Karpas-422 (cell line): ENCODE measurements at regions not wholly inside any gene's neighbourhood (a gene's known extent, or its start where the extent isn't known, plus 50 kb on each side); places are given as distances from the start of the nearest gene placed in this dataset.

Experiments used
- DNase-seq: peaks from one replicate; pipeline ENCODE4 v3.0.0-alpha.2; 2015
- H2AFZ ChIP-seq: fragments of 200-600 bp; sonication (generic); 2 replicates; pipeline ENCODE4 v1.6.1; 2014; ENCODE audit warnings: antibody characterized with exemption, low read length, mixed read lengths
- H3K27ac ChIP-seq: fragments of 200-600 bp; sonication (generic); 2 replicates; pipeline ENCODE4 v1.5.1; 2014; ENCODE audit warnings: mild to moderate bottlenecking, low read length, moderate library complexity
- H3K27me3 ChIP-seq: fragments of 200-600 bp; sonication (generic); 2 replicates; pipeline ENCODE4 v1.6.1; 2014; ENCODE audit warnings: low read length, mixed read lengths
- H3K36me3 ChIP-seq: fragments of 200-600 bp; sonication (generic); 2 replicates; pipeline ENCODE4 v1.6.1; 2014; ENCODE audit warnings: low read length, mixed read lengths; ENCODE audit not compliant: insufficient read depth
- H3K4me1 ChIP-seq: fragments of 200-600 bp; sonication (generic); 2 replicates; pipeline ENCODE4 v1.6.1; 2014; ENCODE audit warnings: mild to moderate bottlenecking, low read length, mixed read lengths
- H3K4me2 ChIP-seq: fragments of 200-600 bp; sonication (generic); 2 replicates; pipeline ENCODE4 v1.6.1; 2014; ENCODE audit warnings: low read length, low read depth, mild to moderate bottlenecking; ENCODE audit not compliant: poor library complexity, severe bottlenecking
- H3K4me3 ChIP-seq: fragments of 200-600 bp; sonication (generic); 2 replicates; pipeline ENCODE4 v1.5.1; 2014; ENCODE audit warnings: mild to moderate bottlenecking, antibody characterized with exemption, low read length, mixed read lengths
- H3K79me2 ChIP-seq: fragments of 200-600 bp; sonication (generic); 2 replicates; pipeline ENCODE4 v1.6.1; 2014; ENCODE audit warnings: mild to moderate bottlenecking, low read length, mixed read lengths
- H3K9ac ChIP-seq: fragments of 200-600 bp; sonication (generic); 2 replicates; pipeline ENCODE4 v1.6.0; 2014; ENCODE audit warnings: low read length
- H3K9me2 ChIP-seq: fragments of 200-600 bp; sonication (generic), shearing (Covaris generic); replicated peaks from 2 replicates; pipeline ENCODE4 v1.6.0; 2014; ENCODE audit warnings: mild to moderate bottlenecking, low read length, moderate library complexity; ENCODE audit not compliant: insufficient read depth
- H3K9me3 ChIP-seq: fragments of 300-700, 200-600 bp; sonication (generic); 2 replicates; pipeline ENCODE4 v1.6.1; 2014; ENCODE audit warnings: low read length, mixed read lengths
- H4K20me1 ChIP-seq: fragments of 200-600 bp; sonication (generic); 2 replicates; pipeline ENCODE4 v1.6.1; 2014; ENCODE audit warnings: mild to moderate bottlenecking, antibody characterized with exemption, low read length, low read depth; ENCODE audit not compliant: insufficient read depth

DNA sequence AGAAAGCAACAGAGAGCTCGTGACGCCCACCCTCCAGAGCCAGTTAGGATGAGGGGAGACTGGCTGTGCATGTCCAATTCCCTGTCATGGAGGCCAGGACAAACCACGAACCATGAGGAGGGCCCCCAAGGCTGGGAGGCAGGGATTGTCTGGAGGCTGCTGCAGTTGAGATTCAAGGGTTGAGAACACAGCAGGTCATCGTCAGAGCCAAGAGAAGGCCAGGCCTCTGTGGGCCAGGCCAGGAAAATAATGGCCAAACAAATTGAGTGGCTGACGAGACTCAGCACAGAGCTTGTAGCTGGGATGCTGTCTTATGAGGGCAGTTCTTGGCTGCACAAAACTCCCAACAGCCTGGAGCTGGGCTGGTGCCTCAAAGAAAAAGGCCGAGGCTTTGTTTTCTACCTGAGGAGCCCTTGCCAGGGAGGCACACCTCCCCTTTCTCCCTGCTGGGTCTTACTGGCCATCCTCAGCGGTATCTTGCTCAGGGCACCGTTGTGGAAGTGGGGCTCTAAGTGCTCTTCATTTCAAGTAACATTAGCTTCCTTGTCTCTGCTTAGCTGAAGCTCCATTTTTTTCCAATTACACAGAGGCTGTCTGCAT is 665.9 kb downstream of the BCL11B start:
- H3K27me3 ChIP-seq = no peaks in the 10 kb centered on the region
- no peaks in the 10 kb centered on the region for H3K4me1 ChIP-seq
- no peaks in the 10 kb centered on the region for H3K79me2 ChIP-seq
- no peaks in the 10 kb centered on the region; the same call in 1 of the 2 replicates for H3K9me2 ChIP-seq
- no peak overlapping the region for H2AFZ ChIP-seq
- H3K4me3 ChIP-seq = no peak overlapping the region
- no peaks in the 10 kb centered on the region for H3K36me3 ChIP-seq
- no peak overlapping the region for H3K27ac ChIP-seq
- no peaks in the 10 kb centered on the region for H4K20me1 ChIP-seq
- H3K9ac ChIP-seq = no peak overlapping the region
- H3K4me2 ChIP-seq = no peak overlapping the region
- H3K9me3 ChIP-seq = no peaks in the 10 kb centered on the region; the same call in none of the 2 replicates
- DNase-seq = no peak

- no peak for DNase-seq
- H3K4me2 ChIP-seq = no peak overlapping the region
- no peaks in the 10 kb centered on the region for H3K4me1 ChIP-seq
- no peak overlapping the region for H3K27ac ChIP-seq
- H3K9me2 ChIP-seq = no peaks in the 10 kb centered on the region; the same call in 1 of the 2 replicates
- no peak overlapping the region for H3K4me3 ChIP-seq
- H3K36me3 ChIP-seq = no peaks in the 10 kb centered on the region
- no peak overlapping the region for H2AFZ ChIP-seq
- no peaks in the 10 kb centered on the region for H4K20me1 ChIP-seq
- H3K9ac ChIP-seq = no peak overlapping the region
- no peaks in the 10 kb centered on the region for H3K27me3 ChIP-seq
- H3K79me2 ChIP-seq = no peaks in the 10 kb centered on the region
- no peaks in the 10 kb centered on the region; the same call in none of the 2 replicates for H3K9me3 ChIP-seq
Observed at GRCh38 chr14:98606816-98607215, 665.2 kb downstream of the BCL11B start.

DNA sequence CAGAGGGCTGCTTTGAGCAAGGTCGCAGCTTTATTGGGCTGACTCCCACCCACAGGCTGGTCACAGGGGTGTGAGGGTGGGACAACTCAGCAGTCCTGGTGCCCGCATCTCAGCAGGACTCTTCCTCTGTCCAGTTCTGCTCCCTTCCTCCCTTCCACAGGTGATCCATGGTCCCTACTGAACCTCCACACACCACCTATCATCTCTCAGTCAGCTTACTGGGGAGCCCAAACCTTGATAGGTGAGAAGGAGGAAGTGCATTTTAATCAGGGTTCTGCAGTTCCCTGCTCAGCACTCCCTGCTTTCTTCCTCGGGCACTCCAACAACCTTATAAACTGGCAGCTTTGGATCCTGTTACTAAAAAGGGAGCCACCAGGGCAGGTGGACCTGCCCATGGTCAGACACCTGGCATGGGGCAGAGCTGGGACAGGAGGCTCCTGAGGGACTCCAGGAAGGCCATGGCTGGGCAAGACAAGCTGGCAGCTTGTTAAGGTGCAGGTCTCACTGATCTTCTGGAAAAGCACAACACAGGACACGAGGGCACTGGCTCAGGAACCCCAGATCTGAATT is 664.6 kb downstream of the BCL11B start:
- H3K4me1 ChIP-seq = no peaks in the 10 kb centered on the region
- H3K27ac ChIP-seq = no peak overlapping the region
- no peaks in the 10 kb centered on the region; the same call in 1 of the 2 replicates for H3K9me2 ChIP-seq
- H3K9me3 ChIP-seq = no peaks in the 10 kb centered on the region; the same call in none of the 2 replicates
- H4K20me1 ChIP-seq = no peaks in the 10 kb centered on the region
- H3K36me3 ChIP-seq = no peaks in the 10 kb centered on the region
- no peak overlapping the region for H3K4me3 ChIP-seq
- no peak for DNase-seq
- no peak overlapping the region for H3K4me2 ChIP-seq
- no peak overlapping the region for H3K9ac ChIP-seq
- no peaks in the 10 kb centered on the region for H3K79me2 ChIP-seq
- H2AFZ ChIP-seq = no peak overlapping the region
- H3K27me3 ChIP-seq = no peaks in the 10 kb centered on the region

DNA sequence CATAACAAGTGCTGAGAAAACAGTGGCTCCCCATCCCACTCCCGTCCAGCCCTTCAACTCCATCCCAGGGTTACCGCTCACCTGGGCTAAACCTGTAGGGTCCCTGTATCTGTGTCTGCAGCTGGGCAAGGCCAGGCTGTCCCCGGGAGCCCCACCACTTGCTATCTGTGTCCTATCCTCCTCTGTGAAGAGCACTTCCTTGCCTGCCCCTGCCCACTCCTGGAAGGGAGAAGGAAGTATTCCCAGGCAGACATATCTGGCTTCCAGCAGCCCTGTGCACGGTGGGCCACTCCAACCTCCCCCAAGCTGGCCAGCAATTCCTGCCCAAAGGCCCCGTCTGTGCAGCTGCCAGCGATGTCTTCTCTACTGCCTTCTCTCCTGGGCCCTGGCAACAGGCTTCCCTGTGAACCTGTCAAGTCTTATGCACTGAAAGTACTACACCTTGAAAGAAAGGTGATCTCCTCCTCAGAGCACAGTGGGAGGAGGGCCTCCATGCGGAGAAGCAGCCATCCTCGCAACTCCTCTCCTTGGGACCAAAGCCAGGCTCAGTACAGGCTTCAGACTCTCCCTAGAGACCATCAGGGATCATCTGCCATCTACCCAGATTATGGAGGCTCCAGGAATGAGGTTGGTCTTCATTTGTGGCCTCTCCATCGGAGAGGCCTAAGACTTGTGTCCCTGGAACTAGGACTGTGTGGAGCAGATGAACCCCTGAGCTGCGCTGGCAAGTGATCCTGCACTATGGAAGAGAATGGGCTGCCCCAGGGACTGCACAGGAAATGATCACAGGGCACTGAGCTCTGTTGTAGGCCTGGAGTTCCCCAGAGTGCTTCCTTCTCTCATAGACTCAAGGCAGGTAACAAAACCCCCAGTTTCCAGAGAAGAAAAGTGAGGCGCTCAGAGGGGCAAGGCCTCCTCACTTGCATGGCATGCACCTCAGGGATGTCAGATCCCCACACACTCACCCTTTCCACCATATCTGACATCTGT is 663.6 kb downstream of the BCL11B start:
- Histone ChIP-seq H3K36me3 (no peaks in the 10 kb centered on the region), H3K27me3 (no peaks in the 10 kb centered on the region), H3K4me2 (no peak overlapping the region), H3K9me3 (no peaks in the 10 kb centered on the region; the same call in none of the 2 replicates), H3K4me1 (no peaks in the 10 kb centered on the region), H2AFZ (no peak overlapping the region), H3K9ac (no peak overlapping the region), H4K20me1 (no peaks in the 10 kb centered on the region), H3K9me2 (no peaks in the 10 kb centered on the region; the same call in 1 of the 2 replicates), H3K79me2 (no peaks in the 10 kb centered on the region), H3K27ac (no peak overlapping the region), H3K4me3 (no peak overlapping the region)
- DNase-seq = no peak

- no peaks in the 10 kb centered on the region for H4K20me1 ChIP-seq
- H3K36me3 ChIP-seq = no peaks in the 10 kb centered on the region
- no peaks in the 10 kb centered on the region for H3K79me2 ChIP-seq
- H3K9me3 ChIP-seq = peaks cover 10% of the 10 kb centered on the region
- H3K4me2 ChIP-seq = no peak overlapping the region
- H3K4me3 ChIP-seq = no peak overlapping the region
- H3K27me3 ChIP-seq = no peaks in the 10 kb centered on the region
- no peak for DNase-seq
- H2AFZ ChIP-seq = no peak overlapping the region
- no peaks in the 10 kb centered on the region for H3K4me1 ChIP-seq
- H3K9me2 ChIP-seq = no peaks in the 10 kb centered on the region
- no peak overlapping the region for H3K9ac ChIP-seq
- no peak overlapping the region for H3K27ac ChIP-seq
Observed at GRCh38 chr14:98612434-98613200, 659.4 kb downstream of the BCL11B start.

- H2AFZ ChIP-seq = no peak overlapping the region
- H3K9ac ChIP-seq = no peak overlapping the region
Observed at GRCh38 chr14:98614741-98615140, 657.3 kb downstream of the BCL11B start.

GRCh38 chr14:98622208-98623051 is 649.6 kb downstream of the BCL11B start:
- Histone ChIP-seq H2AFZ (no peak overlapping the region), H3K27me3 (no peaks in the 10 kb centered on the region), H3K27ac (no peak overlapping the region), H3K79me2 (no peaks in the 10 kb centered on the region), H3K9me2 (no peaks in the 10 kb centered on the region; the same call in 1 of the 2 replicates), H3K4me2 (no peak overlapping the region), H3K9me3 (peaks cover 18% of the 10 kb centered on the region), H4K20me1 (no peaks in the 10 kb centered on the region), H3K36me3 (no peaks in the 10 kb centered on the region), H3K4me1 (no peaks in the 10 kb centered on the region), H3K4me3 (no peak overlapping the region), H3K9ac (no peak overlapping the region)
- DNase-seq = no peak

More at GRCh38 chr14:98614741-98615140, 657.3 kb downstream of the BCL11B start:
- no peaks in the 10 kb centered on the region; the same call in 1 of the 2 replicates for H3K9me2 ChIP-seq
- H3K4me3 ChIP-seq = no peak overlapping the region
- no peaks in the 10 kb centered on the region for H4K20me1 ChIP-seq
- no peak overlapping the region for H3K4me2 ChIP-seq
- H3K36me3 ChIP-seq = no peaks in the 10 kb centered on the region
- H3K4me1 ChIP-seq = no peaks in the 10 kb centered on the region
- no peaks in the 10 kb centered on the region for H3K27me3 ChIP-seq
- DNase-seq = no peak
- no peak overlapping the region for H3K27ac ChIP-seq
- H3K79me2 ChIP-seq = no peaks in the 10 kb centered on the region
- peaks cover 20% of the 10 kb centered on the region for H3K9me3 ChIP-seq
